GM19455 (cell line): ENCODE measurements at regions not wholly inside any gene's neighbourhood (a gene's known extent, or its start where the extent isn't known, plus 50 kb on each side); places are given as distances from the start of the nearest gene placed in this dataset.

Experiments used
- ATAC-seq: cut with Tn5 transposase; IDR thresholded peaks from one replicate; pipeline ENCODE4 v1.9.1; 2021; ENCODE audit not compliant: unreplicated experiment

DNA sequence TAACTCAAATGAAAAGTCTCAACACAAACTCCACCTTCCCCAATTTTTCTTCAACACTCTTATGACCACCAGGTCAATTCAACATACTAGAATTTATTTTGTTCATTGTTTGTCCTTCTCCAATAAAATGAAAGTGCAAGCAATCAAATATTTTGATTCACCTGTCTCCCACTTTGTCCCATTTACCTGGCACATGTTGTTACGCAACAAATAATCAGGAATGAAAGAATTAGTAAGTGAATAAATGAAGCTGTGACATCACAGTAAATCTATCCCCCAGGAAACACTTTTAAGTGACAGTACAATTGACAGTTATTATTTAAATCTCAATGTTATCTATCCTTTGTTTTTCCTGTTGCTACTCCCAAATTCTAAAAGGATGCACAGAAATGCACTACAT is 393.7 kb upstream of the OPRM1 start:
- no peak for ATAC-seq

DNA sequence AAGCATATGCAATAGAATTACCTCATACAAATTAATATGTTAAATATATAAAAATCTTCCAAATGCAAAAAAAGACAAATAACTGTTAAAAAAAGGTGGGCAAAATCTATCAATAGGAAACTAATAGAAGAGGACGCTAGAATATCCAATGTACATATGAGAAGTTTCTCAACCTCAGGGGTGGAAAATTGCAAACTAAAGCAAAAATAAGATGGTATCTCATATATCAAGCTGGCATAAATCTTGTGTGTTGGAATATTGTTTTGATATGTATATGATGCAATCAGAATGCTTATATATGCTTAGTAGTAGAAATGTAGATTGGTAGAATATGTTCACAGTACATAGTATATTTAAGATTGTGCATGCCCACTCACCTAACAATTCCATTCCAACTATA is 395.0 kb upstream of the OPRM1 start:
- ATAC-seq = no peak

GRCh38 chr6:153634416-153634815 is 404.6 kb upstream of the OPRM1 start:
- ATAC-seq = no peak

- ATAC-seq = no peak
These were observed 414.0 kb upstream of the OPRM1 start for GRCh38 chr6:153625089-153625488.

- ATAC-seq = no peak
These were observed 414.5 kb upstream of the OPRM1 start for GRCh38 chr6:153624528-153624927.

- ATAC-seq = no peak
These were observed 415.5 kb upstream of the OPRM1 start for GRCh38 chr6:153623496-153623895.

GRCh38 chr6:153621491-153621890 is 417.5 kb upstream of the OPRM1 start:
- ATAC-seq = no peak

DNA sequence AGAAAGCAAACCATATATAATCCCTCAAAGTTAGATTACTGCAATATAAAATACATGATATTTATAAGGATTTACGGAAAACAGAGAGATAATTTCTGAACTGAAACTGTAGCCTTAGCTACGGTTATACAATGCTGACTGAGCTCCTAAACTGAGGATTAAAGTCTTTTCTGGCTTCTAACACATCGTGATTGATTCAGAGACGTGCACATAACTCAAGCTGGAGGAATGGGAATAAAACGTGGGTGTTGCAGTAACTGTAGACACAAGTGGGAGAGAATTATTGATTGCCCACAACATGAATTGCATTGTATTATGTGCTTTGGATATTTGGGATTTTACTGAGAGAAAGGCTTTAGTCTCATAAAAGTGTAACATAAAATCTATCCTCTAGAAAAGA is 418.0 kb upstream of the OPRM1 start:
- no peak for ATAC-seq

- ATAC-seq = no peak
These were observed 420.4 kb upstream of the OPRM1 start for GRCh38 chr6:153618371-153619322.

GRCh38 chr6:153616506-153616905 is 422.5 kb upstream of the OPRM1 start:
- no peak for ATAC-seq

GRCh38 chr6:153613719-153614455 is 425.2 kb upstream of the OPRM1 start:
- no peak for ATAC-seq

DNA sequence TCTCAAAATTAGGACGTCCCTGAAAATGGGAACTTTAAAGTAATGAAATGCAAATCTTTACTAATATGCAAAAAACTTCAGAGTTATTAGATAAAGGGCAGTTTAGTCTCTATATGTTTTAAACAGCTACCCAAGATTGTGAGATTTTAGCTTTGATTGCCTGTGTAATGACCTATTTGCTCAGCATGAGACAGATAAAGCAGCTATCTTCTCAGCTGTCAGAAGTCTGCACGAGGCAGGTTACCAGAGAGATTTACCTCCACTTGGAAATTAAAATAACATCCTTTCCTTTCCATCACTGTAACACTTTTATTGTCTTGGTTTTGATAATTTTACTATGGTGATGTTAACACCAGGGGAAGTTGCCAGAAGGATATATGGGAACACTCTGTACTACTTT is 436.6 kb upstream of the OPRM1 start:
- ATAC-seq = no peak

- no peak for ATAC-seq
These were observed 439.1 kb upstream of the OPRM1 start for GRCh38 chr6:153599901-153600300.

DNA sequence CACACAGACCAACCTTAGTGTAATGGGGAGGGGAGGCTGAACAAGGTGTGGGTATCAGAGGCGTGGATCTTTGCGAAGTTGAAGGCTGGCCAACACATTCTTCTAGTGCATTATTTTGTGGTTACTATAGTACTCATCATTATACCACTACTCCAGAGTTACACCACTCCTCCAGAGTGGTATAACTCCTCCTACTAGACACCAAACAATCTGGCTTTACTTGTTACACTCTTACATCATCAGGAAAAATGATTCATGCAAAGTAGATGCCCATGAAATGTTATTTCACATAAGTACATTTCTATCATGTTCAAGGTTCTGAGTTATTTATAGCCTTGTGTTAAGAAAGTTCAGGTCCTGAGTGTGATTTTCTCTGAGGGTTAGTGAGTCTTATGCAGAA is 443.1 kb upstream of the OPRM1 start:
- ATAC-seq = no peak

- ATAC-seq = no peak
These were observed 444.2 kb upstream of the OPRM1 start for GRCh38 chr6:153594871-153595270.

DNA sequence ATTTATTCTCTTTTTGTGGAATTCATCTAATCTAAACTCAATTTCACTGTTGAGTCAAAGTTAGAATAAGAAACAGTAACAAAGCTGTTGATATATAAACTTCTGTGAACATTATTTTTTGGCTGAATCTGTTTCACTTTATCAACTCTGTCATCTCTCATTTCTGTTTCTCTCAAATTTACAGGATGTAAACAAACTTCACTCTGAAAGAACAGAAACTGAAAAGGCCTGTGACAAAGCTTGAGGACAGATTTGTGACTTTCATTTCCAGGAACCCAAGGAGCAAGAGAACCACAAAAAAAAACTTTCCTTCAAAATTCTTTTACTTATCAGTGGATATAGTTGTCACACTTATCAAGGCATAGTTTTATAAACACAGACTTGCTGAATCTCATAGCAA is 447.9 kb upstream of the OPRM1 start:
- ATAC-seq = peak; percentile 64

GRCh38 chr6:153590411-153590810 is 448.6 kb upstream of the OPRM1 start:
- ATAC-seq = no peak

- ATAC-seq = no peak
These were observed 450.7 kb upstream of the OPRM1 start for GRCh38 chr6:153588330-153588729.

DNA sequence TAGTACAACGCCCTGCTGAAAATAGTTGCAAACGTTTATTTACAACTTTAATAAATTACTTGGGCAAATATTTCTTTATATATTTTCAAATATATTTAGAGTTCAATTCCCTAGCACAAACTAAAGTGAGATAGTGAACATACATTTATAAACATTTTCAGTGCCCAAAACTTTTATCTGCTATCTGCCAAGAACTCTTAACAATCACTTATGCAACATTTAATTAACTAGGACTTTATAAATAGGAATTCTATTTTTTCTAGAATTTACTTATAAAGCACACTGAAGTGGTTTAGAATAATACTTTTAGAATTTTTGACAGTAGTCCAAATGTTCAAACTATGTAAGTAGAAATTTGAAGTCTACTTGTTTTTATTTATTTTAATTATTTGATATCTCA is 452.6 kb upstream of the RGS17 start:
- ATAC-seq = no peak

- no peak for ATAC-seq
These were observed 449.7 kb upstream of the RGS17 start for GRCh38 chr6:153580776-153581175.

- no peak for ATAC-seq
These were observed 444.4 kb upstream of the RGS17 start for GRCh38 chr6:153575528-153575927.

- no peak for ATAC-seq
These were observed 443.1 kb upstream of the RGS17 start for GRCh38 chr6:153574231-153574630.
